GM20000 (cell line): ENCODE measurements at regions not wholly inside any gene's neighbourhood (a gene's known extent, or its start where the extent isn't known, plus 50 kb on each side); places are given as distances from the start of the nearest gene placed in this dataset.

Experiments
- DNase-seq: peaks from one replicate; pipeline ENCODE4 v3.0.0; 2012; ENCODE audit warnings: low spot score
- TF ChIP-seq, protein P1 (sequence below): IDR thresholded peaks from 2 replicates; pipeline ENCODE4 v1.5.1; 2012; ENCODE audit warnings: mild to moderate bottlenecking, control low read depth; ENCODE audit errors: extremely low read depth, missing control alignments

GRCh38 chr18:24530630-24531111 is 70.2 kb downstream of the HRH4 start:
- TF ChIP-seq, protein P1, sequence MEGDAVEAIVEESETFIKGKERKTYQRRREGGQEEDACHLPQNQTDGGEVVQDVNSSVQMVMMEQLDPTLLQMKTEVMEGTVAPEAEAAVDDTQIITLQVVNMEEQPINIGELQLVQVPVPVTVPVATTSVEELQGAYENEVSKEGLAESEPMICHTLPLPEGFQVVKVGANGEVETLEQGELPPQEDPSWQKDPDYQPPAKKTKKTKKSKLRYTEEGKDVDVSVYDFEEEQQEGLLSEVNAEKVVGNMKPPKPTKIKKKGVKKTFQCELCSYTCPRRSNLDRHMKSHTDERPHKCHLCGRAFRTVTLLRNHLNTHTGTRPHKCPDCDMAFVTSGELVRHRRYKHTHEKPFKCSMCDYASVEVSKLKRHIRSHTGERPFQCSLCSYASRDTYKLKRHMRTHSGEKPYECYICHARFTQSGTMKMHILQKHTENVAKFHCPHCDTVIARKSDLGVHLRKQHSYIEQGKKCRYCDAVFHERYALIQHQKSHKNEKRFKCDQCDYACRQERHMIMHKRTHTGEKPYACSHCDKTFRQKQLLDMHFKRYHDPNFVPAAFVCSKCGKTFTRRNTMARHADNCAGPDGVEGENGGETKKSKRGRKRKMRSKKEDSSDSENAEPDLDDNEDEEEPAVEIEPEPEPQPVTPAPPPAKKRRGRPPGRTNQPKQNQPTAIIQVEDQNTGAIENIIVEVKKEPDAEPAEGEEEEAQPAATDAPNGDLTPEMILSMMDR = no peak
- no peak for DNase-seq

- TF ChIP-seq, protein P1 = no peak
- no peak for DNase-seq
Measured at GRCh38 chr18:24534271-24534670, 73.8 kb downstream of the HRH4 start.

DNA sequence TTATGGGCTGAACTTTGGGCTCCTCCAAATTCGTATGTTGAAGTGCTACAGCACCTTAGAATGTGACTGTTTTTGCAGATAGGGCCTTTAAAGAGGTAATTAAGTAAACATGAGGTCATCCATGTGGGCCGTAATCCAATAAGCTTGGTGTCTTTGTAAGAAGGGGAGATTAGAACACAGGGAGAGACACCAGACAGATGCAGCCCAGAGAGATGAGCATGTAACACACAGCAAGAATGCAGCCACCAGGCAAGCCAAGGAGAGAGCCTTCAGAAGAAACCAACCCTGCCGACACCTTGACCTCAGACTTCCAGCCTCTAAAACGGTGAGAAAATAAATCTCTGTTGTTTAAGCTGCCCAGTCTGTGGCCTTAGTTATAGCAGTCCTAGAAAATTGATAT is 74.3 kb downstream of the HRH4 start:
- TF ChIP-seq, protein P1 = no peak

GRCh38 chr18:24535527-24536295 is 75.3 kb downstream of the HRH4 start:
- no peak for DNase-seq
- TF ChIP-seq, protein P1 = no peak

More for the DNA sequence above, 74.3 kb downstream of the HRH4 start:
- DNase-seq = no peak

- TF ChIP-seq, protein P1 = no peak
- DNase-seq = no peak
Measured at GRCh38 chr18:24536326-24536725, 75.9 kb downstream of the HRH4 start.

DNA sequence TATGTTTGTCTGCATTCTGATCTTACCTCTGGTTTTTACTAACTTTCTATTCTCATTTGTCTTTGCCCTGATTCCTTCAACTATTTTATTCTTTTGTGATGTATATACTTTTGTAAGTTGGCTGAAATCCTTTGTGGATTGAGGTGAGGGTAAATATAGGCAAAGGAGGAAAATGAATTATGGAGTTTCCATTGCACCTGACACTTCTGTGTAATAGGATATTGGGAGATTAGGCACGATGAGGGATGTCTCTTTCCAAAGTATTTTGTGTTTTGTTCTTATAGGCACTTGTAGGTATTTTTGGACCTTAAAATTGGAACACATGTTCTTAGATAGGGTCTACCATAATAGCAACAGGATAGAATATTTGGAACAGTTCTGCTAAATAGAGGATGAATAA is 76.4 kb downstream of the HRH4 start:
- no peak for DNase-seq

GRCh38 chr18:24538414-24539264 is 78.2 kb downstream of the HRH4 start:
- DNase-seq = no peak
- TF ChIP-seq, protein P1 = no peak

More for the DNA sequence above, 76.4 kb downstream of the HRH4 start:
- TF ChIP-seq, protein P1 = no peak
